SKM-1 (cell line): ENCODE measurements at regions not wholly inside any gene's neighbourhood (a gene's known extent, or its start where the extent isn't known, plus 50 kb on each side); places are given as distances from the start of the nearest gene placed in this dataset.
"Not testable (repeated sequence)": the region's sequence is repeated elsewhere in the genome, so short reads cannot be mapped to it uniquely, and the experiment has no call there.

Source experiments
- DNase-seq: peaks from one replicate; lab custom pipeline; 2025; ENCODE audit not compliant: unreplicated experiment; lab: John Stamatoyannopoulos, UW

DNA sequence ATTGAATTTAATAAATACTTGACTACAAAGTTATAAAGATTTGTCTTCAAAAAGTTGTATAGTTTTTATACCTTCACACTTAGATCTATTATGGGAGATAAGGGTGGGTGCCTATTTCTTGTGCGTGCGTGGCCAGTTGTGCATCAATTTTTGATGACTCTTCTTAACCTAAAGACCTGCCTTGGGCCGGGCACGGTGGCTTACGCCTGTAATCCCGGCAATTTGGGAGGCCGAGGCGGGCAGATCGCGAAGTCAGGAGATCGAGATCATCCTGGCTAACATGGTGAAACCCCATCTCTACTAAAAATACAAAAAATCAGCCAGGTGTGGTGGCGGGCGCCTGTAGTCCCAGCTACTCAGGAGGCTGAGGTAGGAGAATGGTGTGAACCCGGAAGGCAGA is 830.1 kb downstream of the BRD1 start:
- DNase-seq: not testable (repeated sequence)

DNA sequence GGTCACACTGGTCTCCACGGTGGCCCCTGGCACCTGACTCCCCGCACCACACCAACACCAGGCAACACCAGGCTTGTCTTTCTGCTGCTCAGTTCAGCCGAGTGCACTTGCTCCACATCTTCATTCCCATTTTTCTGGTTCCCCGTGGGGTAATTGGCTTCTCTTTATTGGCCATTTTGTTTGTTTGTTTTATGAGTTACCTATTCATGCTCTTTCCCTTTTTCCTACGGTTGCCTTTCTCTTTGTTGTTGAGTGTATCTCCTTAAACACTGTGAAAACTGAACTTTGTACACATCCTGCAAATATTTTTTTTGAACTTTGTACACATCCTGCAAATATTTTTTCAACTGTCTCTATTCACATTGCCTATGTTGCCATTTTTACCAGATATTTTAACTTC is 834.0 kb downstream of the BRD1 start:
- no peak for DNase-seq

DNA sequence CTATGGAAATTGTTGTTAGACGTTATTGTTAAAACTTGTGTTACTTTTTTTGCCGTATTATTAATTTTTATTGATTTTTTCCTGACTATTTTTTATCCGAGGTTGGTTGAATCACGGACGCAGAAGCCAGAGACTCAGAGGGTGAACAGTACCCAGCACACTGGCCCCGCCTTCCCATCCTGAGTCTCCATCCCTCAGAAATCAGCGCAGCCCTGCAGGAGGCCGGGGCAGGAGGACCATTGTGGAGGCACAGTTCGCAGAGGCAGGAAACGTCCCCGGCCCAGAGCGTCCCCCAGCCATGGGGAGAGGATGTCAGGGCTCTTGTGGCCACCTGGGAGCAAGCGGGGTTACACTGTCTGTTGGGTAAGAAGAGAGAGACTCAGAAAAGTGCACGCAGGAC is 843.0 kb downstream of the BRD1 start:
- no peak for DNase-seq

DNA sequence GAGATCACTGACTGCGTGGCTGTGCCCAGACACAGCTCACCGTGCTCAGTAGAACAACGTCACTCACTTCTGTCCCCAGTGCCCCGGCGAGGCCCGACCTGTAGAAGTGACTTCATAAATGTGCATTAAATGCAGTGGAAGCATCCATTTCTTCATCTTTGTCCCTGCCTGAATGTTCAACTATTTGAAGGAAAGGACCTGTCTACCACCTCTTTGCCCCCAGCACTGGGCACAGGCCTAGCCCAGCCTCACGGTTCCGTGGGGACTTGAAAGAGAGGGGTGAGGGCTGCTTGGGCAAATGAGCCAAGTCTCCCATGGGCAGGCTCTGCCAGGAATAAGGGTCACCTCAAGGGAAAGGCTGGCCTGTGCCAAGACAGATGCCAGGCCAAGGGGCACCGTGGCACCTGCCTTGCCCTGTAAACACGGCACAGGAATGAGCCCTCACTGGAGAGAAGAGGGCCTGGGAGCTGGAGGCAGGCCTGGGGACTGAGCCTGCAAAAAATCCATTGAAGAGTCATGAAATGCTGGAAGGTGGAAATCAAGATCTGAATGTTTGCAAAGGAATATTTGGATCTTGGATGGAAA is 845.3 kb downstream of the BRD1 start:
- no peak for DNase-seq

DNA sequence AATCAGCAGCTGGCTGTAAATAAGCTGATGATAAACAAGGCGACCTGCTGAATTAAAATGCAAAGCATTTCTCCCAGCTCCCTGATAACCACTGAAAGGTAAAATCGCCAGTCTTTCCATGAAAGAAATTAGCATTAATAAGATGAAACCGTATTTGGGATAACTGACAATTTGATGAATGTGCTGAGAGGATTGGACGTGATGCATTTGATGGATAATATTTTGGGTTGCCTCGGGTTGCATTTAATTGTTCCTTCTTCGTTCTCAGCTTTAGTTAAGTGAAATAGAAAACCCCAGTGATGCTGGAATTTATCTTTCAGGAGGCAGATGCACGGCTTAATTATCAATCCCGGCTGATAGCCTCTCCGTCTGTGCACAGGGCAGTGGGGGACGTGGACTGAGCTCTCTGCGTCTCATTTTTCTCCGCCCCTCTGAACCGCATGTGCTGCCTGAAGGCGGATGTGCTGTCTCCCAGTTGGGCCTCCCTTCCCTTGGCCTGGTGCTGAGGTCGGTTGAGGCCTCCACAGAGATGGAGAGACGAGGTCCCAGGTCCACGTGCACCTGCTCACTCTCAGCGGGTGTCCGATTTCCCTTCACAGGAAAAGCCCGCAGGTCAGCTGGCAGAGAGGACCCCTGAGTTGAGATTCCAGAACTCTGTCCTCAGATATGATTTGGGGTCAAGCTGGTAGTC is 846.2 kb downstream of the BRD1 start:
- no peak for DNase-seq

DNA sequence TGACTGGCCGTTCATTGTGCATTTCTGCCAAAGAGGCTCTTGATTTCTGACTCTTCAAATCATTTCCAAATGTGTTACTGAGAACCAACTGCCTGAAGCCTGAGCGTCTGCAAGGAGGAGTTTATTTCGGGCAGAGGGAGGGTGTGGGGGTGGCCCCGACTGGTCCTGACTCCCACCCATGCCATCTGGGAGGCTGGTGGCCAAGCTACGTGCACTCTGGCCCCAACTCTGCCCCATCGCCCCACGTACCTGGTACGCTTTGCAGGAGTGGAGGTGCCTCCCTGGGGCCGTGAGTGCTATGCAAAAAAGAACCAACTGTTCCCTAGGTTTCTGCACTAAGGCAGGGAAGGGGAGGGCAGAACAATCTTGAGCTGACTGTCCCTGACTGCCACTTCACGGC is 846.8 kb downstream of the BRD1 start:
- DNase-seq: no peak

DNA sequence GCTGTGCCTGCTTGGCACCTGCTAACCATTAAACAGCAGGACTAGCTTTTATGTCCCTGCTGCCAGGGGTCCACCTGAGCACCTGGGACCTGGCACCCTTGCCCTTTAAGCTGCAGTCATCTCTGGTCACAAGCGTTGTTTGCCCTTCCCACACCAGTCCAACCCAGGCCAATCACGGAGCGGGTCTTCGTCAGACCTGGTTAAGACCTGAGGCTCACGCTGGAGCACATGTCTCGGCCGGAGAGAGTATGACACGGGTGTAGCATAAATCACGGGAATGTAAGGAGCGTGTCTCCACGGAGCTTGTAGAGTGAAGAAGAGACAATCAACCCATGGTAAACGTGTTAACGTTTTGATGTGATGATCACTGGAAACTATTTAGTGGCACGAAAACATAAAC is 847.3 kb downstream of the BRD1 start:
- no peak for DNase-seq

DNA sequence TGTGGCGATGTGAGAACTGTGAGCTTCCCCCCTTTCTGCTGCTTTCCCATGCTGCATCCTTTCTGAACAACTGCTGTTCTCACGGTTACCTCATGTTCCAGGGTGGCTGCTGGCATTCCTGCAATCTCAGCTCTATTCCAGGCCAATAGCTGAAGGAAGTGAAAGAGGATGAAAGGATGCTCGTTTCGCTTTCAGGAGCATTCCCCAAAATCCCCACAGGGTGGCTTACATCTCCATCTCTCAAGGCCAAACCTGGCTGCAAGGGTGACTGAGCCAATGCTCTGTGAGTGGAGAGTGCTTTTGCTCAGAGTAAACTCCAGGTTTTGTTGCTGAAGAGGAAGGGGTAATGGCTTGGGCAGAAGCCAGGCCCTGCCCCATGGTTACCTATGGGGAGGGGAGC is 848.2 kb downstream of the BRD1 start:
- DNase-seq: no peak

DNA sequence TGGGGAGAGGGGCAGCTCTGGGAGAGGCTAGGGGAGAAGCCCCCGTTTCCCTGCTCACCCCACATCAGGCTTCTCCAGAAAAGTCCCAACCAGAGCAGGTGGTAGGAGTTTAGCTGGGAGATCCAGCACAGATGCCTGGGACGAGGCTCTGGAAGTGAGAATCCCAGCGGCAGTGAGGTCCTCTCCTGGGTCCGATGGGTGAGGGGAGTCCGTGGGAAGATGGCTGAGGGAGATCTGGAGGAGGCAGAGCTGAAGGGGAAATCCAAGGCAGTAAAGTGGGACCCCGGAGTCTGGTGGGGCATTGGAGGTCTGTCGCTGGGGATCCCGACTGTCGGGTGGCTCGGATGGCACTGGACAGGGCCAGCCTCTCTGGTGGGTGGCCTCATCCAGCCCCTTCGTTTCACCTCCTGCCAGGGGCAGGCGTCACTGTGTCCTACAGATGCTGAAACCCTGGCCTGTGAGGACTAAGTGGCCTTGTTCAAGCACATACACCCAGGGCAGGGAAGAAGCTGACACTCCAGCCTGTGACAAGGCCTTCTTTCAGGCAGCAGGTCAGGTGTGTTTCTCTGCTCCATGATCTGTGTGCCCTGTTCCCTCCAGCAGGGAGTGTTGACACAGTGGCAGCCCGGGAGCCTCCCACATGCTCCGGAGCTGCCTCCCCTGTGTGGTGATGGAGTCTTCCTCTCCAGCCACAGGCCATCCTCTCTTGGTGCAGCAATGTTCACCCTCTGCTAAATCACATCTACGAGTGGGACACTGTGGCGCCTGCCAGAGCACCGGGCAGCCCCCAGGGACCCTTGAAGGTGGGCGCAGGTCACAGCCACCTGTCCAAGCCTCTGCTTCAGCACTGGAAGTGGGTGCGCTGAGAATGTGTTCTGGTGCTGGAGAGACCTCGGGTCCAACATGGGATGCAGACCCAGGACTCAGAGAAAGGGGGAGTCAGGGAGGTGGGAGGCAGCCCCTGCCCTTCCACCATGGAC is 850.8 kb downstream of the BRD1 start:
- DNase-seq: no peak

DNA sequence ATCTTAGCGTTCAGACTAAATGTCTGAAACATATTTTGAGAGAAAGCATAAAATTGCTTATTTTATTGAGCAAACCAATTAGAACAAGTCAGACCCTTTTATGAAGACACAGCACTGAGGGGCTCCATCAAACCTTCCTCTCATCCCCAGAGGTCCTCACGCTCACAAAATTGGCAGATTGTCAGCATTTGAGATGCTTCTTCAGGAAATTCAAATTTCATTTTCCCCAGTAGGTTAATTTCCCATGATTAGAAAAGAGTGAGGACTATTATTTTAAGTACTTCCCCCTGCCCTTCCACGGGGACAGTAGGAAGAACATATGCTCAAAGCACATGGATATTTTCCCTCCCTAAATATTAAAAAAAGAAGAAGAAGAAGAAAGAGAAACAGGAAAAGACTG is 851.8 kb downstream of the BRD1 start:
- DNase-seq: no peak

DNA sequence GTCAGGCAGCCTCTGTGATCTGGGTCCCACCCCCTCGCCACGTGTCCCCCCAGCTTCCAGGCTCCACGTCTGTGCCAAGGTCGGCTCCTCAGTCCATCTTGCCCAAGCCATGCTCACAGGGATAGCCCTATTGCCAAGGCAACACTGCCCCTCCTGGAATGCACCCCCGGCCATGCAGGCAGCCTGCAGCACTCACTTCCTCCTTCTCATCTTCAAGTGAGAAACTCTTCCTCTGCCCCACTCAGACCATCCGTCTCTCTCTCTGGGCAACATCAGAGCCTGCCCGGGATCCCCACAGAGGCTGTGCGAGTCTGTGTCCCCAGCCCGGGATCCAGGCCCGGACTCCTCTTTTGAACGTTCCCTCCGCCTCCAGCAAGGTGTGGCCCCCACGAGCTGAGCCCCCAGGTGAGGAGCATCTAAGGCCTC is 852.3 kb downstream of the BRD1 start:
- DNase-seq: no peak

DNA sequence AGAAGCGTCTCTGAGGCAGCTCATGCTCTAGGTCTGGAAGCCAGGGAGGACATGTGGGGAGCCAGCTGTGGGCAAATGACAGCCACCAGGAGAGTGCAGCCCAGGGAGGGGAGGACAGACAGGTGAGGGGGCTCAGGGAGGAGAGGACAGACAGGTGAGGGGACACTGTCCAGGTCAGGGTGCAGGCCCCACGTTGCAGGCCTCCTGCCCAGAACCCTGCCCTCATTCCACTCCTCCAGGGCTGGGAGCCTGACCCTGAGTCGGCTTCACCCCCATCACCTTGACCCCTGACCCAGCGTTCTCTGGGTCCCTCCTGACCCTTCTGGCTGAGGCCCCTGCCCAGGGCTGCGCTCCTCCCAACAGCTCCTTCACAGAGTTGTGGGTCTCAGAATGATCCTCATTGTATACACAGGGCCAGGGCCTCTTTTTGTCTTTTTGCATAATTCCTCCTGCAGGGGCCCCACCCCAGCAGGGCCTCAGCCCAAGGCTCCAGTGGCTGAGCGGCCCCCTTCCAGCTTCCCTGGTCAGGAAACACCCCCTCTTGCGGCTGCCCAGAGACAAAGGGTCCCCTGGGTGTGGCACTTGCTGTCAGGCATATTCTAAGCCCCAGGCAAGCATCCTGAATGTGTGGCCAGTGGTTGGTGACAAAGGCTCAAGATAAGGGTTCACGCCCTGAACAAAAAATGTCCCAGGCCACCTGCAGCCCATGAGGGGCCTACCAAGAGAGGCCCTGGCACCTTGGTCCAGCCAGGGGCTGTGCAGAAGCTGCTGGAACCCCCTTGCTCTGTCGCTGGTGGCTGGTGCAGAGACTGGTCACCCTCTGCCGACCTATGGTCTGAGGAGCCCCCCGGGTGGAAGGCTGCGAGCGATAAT is 853.0 kb downstream of the BRD1 start:
- DNase-seq: no peak

DNA sequence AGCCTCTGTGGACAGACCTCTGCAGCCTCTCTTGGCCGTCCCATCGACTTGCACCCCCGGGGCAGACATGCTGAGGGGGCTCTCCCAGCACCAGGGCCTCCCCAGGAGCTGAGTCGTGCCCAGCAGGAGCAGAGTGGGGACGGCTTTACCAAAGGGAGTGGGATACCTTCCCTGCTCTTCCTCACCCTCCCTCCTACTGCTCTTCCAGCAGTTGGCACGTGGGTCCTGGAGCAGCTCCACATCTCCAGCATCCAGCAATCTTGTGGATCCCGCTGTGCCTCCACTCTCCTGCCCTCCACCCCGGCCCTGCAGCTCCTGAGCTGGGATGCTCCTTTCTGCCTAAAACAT is 854.0 kb downstream of the BRD1 start:
- no peak for DNase-seq

DNA sequence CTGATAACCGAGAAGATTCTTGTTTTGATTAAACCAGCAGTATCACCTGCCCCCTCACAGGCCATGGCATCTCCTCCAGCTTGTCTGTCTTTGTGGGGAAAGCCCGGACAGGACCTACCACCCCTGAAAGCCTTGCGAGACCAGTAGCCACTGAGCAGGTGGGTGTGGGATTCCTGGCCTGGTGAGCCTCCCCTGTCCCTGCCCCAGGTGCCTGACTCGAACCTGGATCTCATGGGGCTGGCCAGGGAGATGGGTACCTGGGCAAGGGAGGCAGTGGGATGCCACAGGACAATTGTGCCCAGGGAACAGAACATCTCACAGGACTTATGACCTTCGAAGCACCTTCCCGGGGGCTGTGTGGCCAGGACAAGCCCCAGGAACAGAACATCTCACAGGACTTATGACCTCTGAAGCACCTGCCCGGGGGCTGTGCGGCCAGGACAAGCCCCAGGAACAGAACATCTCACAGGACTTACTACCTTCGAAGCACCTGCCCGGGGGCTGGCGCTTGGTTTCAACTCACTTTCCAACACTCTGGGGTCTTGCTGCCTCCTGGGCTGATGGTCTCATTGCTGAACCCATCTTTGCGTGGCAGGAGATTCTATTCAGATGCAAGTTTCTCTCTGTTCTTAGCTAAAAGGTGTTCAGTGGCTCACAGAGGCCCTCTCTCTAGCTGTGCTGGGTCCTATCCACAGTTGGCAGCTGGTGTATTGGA is 854.5 kb downstream of the BRD1 start:
- no peak for DNase-seq

DNA sequence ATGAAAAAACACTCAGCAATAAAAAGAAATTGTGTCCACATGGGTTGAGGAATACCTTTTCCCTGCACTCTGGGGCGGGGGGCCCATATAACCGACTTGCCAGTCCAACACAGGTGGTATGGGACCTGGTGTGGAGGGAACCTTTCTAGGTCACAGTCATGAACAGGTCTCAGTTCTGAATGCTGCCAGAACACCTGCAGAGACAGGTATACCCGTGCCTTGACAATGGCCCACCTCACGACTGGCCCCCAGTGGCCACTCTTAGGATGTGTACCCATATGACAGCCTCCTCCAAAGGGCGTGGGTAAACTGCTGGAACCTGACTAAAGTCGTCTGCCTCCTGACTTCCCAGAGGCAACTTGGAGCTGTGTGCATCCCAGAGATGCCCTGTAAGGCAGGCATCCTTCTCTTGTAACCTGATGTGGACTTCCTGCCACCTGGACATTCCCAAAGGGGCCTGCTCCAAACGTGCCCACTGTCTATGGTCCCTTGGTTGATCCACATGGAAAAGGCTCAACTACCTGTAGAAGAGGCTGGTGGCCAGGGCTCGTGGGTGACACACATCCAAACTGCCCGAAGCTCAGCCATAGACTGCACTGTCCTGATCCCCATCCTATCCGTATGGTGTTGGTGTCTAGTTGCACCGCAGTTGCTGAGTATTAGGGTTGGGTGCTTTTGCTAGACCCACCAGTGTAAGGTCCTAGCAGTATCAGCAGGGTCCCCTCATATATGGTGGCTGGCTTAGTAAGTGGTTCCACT is 859.3 kb downstream of the BRD1 start:
- DNase-seq: no peak

DNA sequence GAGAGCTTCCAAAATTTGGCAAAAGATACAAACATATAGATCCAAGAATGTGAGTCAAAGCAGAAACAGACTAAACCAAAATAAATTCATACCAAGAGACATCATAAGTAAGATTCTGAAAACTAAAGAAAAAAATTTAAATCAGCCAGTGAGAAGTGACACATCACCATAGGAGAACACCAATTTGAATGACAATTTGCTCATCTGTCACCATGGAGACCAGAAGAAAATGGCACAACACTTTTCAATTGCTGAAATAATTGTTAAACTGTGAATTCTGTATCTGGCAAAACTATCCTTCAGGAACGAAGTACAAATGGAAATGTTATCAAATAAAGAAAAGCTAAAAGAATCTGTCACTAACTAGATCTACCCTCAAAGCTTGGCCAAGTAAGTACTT is 864.3 kb downstream of the BRD1 start:
- no peak for DNase-seq

DNA sequence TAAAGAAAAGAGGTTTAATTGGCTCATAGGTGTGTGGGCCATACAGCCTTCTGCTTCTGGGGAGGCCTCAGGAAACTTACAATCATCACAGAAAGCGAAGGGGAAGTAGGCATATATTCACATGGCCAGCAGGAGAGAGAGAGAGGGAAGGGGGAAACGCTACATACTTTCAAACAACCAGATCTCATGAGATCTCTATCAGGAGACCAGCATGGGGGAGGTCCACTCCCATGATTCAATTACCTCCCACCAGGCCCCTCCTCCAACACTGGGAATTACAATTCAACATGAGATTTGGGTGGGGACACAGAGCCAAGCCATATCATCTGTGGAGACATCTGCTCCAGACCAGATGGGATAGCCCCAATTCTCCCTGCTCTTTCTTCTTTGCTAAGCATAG is 866.0 kb downstream of the BRD1 start:
- DNase-seq: no peak

DNA sequence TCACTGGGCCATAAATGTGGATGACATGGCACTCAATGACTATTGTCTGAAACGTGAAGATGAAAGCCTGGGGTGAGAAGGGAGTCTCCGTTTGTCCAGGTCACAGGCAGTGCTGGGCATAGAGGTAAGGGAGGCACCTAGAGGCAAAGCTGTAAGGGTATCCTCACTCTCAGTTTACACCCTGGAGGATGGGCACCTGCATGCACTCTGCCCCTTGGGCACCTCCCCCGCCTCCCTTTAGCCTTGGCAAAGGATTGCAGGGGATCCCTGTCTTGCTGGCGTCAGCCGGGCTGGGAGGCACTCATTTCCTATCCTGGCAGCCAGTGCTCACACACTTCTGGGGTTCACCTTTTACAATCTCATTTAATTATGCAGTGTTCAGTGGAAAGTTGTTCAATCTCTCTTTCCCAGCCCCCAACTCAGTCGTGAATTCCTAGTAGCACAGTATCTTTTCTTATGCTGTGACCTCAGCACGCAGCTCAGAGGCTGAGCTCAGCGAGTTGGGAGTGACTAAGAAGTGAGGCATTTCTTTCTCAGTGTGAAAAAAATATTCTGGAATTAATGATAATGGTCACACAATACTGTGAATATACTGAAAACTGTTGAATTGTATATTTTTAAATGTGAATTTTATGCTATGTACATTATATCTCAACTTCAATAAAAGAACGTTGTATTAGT is 866.6 kb downstream of the BRD1 start:
- DNase-seq: no peak

DNA sequence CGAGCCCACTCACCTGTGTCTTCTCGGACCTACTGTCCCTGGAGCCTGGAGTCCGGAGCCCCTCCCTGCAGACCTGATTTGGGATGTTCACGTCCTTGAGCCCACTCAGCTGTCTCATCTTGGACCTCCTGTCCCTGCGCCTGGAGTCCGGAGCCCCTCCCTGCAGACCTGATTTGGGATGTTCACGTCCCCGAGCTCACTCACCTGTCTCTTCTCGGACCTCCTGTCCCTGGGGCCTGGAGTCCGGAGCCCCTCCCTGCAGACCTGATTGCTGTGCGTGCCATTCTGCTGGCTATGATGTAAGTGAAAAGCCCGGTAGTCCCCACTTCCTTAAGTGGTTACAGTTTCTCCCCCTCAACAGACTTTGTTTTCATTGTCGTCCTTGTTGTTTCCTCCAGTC is 867.1 kb downstream of the BRD1 start:
- DNase-seq: no peak
